Activated CD4-positive, alpha-beta T cell treated with anti-CD3 and anti-CD28 coated beads, Interleukin-2, amount 50 U/mL, for 24 hours (primary cell): ENCODE measurements at regions not wholly inside any gene's neighbourhood (a gene's known extent, or its start where the extent isn't known, plus 50 kb on each side); places are given as distances from the start of the nearest gene placed in this dataset.
"Not testable (repeated sequence)": the region's sequence is repeated elsewhere in the genome, so short reads cannot be mapped to it uniquely, and the experiment has no call there.

ENCODE experiments used
- DNase-seq, 2 donors: peaks; one replicate each; pipeline ENCODE4 v3.0.0-alpha.2; 2020; ENCODE audit warnings: low read depth in 1 of 2, low spot score in 1 of 2

DNA sequence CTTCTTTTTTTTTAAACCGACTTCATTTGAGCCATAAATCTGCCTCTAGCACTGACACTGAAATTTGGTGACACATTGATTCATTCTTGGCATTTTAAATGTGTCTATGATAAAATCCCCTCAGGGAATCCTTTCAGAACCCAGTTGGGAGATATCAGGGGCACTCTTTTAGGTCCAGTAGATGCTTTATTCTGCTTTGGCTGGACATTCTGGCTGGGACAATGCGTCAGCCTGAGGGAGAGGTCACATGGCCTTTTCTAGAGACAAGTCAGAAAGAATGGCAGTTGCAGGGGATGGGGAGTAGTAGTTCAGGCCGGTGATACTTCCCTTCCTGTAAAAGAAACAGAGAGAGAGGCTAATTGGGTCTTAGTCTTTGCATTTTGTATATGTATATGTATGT, 63.1 kb downstream of the TRIM43 start:
- not testable (repeated sequence) for DNase-seq

DNA sequence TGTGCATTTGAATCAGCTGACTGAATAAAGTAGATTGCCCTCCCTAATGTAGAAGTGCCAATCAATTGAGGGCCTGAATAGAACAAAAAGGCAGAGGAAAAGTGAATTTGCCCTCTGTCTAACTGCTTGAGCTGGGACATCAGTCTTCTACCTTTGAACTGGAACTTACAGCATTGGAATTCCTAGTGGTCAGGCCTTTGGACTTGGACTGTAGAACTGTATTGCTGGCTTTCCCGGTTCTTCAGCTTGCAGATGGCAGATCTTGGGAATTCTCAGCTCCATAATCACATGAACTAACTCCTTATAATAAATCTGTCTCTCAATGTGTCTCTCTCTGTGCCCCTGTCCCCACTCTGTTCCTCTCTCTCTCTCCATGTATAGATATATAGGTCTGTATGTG, 64.8 kb downstream of the TRIM43 start:
- not testable (repeated sequence) for DNase-seq

DNA sequence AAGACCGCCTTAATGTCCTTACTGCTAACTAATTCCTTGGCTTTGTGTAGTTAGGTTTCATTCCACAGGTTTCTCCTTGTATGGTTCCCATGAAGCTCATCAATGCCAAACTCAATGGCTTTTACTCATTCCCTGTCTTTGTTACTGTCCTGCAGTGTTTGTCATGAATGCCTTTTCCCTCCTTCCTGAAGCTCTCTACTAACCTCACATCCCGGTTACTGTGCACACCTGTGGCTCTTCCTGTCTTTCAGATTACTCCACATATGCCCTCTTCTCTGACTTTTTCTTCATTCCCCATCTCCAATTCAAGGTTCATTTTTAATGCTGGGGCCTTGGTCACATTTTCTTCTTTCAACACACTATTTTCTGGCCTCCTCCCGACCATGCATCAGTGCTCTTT, 66.1 kb downstream of the TRIM43 start:
- not testable (repeated sequence) for DNase-seq

DNA sequence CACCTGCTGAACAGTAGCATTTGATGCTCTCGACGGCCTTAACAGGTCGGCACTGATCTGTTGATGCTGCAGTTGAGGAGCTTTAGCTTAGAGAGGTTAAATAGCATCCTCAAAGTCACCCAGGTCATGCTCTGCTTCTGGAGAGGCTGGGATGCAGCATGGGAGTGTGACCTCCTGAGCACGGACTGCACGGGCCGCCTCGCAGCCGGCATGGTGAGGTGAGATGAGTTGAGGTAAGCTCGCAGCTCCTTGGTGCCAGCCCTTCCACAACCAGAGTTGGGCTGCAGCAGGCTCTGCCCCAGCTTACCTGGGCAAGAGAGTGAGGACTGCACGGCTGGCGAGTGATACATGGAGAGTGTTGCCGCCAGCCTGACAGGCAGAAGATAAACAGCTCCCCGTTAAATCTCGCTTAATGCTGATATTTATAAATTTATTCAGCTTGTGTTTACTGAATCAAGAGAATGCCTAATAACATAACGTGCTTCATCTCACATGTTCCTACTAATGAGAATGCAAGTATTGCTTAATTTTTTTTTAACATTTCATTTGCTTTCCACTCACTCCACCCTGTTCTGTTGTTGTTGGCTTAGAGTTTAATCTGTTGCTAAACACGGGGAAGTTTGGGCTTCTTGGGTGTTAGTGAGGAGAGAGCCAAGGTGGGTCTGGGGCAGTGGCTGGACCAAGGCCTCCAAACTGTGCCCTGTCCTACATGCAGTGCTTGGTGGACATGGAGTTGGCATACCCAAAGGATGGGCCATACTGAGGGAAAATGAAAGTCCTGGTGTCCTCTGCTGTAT, 69.2 kb downstream of the TRIM43 start:
- not testable (repeated sequence) for DNase-seq

DNA sequence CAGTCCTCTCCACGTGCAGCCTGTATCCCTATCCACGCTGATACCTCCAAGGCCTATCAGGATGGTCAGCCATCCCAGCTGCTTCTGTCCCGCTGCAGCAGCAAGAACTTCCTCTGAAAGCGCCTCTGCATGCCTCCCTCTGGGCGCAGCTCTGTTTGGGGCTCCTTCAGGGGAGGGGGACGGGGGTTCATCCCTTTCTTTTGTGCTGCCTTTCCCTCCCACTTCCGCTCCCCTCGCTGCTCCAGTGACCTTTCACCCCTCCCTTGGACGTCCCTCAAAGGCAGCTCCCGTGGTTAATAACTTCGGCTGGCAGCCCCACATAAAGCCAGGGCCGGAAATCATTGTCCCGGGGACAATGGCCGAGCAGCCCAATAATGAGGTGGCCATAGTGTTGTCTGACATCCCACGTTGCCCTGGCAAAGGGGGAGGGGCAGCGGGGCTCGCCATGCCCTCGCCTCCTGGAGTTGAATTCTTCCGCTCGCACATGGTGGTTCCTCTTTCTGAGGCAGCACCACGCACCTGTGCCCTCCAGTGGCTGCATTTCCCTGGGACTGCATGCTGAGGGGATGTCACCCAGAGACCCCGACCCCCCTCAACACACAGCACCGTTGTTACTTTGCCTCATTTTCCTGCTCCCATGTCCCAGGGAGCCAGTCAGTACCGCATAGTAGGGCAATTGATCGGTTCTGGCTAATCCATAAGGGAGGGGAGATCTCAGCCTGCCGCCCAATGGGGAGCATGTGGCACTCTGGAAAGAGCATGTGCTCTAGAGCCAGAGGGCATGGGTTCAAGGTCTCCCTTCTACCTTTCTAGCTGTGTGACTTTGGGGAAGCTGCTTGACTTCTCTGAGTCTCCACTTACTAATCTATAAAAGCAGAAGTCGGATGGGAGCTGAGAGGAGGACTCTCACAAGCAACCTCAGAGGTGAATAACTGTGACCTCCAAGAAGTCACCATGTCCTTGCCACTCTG, 72.0 kb downstream of the TRIM43 start:
- not testable (repeated sequence) for DNase-seq

DNA sequence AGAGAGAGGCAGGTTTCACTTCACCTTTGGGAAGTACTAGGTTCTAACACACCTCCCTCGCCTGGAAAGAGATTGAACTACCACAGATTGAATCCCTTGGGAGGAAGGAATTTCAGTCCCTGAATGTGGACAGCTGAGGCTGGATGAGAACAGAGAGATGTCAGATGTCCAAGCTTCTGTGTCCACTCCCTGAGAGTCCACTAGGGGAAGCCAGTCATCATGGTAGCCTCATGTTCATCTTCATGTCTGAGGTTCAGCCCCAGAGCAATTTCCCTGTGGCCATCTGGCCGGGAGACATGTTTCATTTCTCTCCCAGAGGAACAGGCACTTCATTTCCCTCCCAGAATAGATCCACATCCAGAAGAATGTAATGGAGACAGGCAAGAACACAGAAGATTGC, 74.8 kb downstream of the TRIM43 start:
- DNase-seq = not testable (repeated sequence)

DNA sequence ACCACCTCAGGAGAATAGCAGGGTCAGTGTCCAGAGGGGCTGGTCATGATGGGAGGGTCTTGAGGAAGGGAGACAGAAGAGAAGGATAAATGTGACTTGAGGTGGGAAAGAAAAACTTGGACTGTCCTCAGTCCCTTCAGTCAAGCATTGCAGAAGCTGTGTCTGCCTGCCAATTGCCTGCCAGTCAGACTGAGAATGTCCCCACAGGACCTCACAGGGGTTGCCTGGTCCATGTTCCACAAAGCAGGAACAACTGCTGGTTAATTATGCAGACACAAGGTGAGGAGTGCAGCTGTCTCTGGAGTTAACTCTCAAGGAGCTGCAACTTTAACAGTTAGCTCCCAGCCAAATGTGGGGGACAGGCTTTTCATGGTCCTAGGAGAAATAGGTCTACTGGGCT, 75.7 kb downstream of the TRIM43 start:
- no peak for DNase-seq

DNA sequence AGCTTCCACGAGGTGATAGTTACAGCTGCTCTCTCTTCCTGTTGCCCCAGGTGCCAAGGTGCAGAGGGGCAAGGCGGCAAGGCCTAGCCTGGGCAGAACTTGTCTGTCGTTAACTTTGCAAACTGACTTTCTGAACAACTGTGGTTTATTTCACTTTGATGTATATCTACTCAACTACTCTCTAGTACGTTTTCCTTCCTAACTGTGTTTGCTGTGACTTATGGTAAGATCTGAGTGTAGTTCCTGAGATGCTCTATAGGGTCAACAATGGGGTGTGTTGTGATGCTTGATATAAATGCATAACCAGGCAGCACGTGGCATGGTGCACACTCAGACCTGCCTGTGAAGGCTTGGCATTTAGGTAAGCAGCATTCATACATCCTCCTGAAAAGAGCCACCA, 77.1 kb downstream of the TRIM43 start:
- not testable (repeated sequence) for DNase-seq

DNA sequence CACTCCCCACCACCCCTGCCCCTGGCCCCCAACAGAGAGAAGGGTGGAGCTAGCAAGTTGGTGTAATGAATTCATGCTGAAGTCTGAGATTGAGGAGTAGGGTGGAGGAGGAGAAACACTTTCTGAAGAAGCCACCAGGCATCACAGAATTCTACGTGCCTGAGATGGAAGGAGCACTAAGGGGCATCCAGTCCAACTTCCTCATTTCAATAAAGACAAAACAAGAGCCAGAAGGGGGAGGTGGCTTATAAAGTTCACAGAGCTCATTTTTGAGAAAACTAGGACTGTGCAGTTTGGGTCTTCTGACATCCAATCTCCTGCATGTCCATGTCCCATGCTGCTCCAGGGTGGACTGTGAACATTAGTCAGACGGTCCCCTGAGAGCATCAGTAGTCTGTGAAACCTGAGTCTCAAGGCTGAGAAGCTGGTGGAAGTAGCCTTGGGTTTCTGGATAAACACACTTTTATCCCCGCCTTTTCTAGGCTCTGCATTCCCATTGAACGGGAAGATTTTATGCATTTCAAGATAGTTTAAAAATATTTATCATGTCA, 77.7 kb downstream of the TRIM43 start:
- DNase-seq = no peak

DNA sequence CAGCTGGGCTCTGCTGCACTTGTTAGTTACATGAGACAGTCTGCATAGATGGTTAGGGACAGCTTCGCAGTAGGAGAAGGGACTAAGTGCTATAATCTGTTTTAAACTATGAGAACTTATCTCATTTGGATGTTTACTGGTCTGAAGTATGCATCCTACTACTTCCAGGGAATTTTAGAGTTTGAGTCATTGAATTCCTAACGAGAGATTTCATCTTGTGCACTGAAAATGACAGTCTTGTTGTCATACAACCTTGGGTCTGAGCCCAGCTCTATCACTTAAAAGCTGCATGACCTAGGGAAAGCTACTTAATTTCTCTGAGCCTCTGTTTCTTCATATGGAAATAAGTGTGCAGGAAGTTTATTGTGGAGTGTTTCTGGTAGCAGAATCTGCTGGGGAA, 78.4 kb downstream of the TRIM43 start:
- no peak for DNase-seq

DNA sequence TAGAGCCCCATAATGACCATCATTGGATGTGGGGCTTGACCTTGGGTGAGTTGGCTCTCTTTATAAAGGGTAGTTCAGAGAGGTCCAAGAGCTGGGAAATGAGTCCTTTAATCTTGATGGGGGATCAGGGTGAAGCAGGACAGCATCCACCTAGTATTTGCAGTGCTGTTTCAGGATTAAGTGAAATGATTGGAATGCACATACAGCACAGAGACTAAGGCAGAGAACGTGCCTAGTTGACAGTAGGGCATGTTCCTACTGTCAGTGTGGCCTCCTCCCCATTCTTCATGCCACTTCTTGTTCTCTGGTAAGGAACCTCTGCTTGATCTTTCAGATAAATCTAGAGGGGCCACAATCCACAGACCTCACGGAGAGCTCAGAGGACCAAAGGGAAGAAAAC, 78.9 kb downstream of the TRIM43 start:
- no peak for DNase-seq

DNA sequence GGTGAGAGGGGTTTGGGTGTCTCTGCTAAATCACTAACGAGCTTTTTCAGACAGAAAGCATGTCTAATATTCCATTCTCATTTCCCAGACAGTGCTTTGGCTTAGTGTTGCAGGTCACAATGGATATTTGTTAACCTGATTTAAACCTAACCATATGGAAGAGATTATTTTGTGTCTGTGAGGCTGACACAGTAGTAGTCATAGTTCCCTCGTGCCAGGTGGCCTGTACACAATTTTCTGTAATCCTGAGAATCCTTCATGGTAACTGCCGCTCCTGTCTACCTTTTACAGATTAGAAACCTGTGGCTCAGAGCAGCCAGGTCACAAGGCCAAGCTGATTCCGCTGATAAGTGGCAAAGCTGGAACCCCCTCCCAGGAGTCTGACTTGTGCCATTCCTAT, 79.4 kb downstream of the TRIM43 start:
- DNase-seq = not testable (repeated sequence)

DNA sequence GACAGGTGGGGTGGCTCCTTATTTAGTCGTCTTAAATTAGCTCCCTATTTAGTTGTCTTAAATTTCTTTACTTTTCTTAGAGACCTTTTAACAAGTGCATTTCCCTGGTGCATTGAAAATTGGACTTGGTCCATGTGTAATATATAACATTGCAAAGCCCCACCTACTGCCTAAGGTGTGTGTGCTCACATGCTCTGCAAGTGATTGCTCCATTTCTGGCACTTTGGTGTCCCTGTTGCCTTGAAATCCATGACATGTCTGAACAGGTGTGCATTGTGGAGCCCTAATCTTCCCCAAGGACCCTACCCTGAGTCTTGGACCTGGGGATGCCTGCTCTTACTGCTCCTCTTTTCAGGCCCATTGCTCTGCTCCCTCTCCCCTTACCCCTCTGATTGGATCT, 80.2 kb downstream of the TRIM43 start:
- not testable (repeated sequence) for DNase-seq

DNA sequence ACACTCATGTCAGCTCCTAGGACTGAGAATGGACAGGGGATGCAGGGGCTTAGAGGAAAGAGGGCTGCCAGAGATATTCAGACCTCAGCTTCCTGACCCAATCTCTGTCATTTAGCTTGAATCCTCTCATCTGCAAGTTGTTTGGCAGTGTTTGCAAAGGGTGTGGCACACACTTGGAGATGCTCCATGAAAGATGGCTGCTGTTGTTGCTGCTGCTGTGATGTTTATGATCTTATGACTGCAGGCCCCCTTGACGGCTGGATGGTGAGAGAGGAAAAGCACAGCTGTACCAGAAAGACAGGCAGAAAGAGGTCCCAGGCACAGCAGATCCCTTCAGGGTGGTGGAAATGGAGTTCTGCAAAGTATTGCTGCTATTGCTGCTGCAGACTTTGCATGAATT, 80.7 kb downstream of the TRIM43 start:
- DNase-seq = not testable (repeated sequence)

DNA sequence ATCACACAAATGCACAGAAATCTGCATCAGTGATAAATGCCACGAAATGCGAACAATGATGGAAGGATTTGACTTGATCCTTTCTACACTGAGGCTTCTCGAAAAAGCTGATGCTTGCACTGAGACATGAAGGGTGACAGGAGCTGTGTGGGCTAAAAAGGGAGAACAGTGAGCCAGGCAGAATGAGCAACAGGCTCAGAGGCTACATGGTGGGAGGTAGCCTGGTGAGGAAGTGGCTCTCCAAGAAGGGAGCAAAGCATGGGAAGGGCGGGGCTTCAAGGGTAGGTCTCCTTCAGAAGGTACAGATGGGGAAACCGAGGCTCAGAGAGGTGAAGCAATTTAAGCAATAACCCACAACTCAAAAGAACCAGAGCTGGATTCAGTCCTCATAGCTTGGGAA, 82.4 kb downstream of the TRIM43 start:
- DNase-seq = no peak

DNA sequence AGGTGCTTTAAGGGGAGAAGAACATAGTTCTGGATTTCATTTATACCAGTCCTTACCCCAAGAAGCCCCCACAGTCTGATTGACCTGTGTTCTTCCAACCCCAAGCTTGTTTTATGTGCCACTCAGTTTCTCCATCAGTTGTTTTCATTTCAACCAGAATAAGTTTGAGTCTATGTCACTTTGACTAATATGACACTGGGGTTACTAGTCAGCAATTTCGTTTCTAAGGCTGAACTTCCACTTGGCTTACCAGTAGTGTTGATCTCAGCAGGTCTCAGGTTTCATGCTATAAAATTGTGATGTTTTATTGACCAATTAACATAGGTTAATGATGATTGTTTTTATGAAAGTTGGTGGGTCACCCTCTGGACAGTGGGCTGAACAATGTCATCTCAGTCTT, 84.8 kb downstream of the TRIM43 start:
- not testable (repeated sequence) for DNase-seq

DNA sequence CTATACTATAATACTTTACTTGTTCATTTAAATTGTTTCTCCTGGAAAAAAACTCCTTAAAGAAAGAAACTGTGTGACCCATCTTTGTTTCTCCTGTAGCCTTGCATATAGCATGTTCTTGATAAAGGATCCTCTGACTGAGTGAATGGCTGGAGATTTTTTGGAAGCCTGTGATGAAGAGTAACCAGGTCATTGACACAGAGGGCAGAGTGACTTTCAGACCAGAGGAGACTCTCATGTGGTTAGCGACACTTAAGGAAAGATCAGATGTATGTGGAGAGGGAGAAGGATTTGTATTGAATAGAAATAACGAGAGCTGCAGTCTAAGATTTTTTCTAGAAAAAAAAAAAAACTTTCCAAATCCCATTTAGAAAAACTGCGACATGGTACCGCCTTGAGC, 85.5 kb downstream of the TRIM43 start:
- no peak for DNase-seq

DNA sequence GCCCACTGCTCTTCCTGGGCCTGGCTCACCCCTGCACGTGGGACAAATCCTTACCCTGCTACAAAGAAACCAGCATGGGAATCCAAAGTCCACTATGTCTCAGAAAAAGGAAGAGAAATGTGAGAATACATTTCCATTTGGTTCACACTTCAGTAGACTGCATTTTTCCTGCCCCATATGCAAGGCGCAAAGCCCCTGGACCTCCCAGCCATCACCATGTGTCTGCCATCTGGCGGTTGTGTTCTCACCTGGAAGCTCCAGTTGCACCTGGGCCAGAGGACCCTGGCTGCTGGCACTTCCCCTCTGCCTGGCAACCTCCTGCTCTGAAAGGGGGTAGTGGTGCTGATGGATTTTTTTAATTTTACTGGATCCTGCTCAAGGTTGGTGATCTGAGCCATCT, 86.0 kb downstream of the TRIM43 start:
- not testable (repeated sequence) for DNase-seq

DNA sequence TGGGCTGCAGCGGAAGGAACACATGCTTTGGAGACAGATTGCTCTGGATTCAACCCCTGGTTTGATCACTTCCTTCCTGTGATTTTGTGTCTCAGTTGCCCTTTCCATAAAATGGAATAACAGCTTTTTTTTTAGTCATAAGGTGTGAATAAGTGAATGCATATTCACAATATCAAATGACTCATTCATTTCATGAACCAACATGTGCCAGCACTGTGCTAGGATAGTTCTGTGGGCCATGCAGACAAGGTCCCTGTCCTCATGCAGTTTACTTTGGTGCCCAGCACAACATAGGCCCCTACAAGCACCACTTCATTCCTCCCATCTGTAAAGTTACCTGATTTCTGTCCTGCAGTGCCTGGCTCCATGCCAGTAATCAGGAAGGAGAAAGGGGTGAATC, 89.4 kb downstream of the TRIM43 start:
- DNase-seq = not testable (repeated sequence)

DNA sequence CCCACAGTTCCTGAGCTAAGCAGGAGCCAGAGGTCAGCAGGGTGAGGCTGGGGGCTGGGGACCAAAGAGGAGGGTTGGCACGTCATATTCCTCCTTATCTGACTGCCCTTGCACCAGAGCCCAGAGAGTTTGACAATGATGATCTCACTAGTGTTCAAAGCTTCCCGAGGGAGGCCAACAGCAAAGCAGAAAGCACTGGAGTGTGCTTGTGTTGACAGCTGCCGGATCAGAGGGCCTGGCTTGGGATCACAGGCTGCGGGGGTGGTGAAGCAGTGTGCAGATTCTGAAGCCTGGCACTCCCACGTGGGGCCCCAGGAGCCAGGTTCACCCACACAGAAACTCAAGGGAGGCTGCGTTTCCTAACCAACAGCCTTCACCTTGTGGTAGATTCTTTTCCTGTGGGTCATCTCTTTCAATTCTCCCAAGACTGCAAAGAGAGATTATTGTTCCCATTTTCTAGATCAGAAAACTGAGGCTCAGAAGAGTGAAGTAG, 89.8 kb downstream of the TRIM43 start:
- not testable (repeated sequence) for DNase-seq

DNA sequence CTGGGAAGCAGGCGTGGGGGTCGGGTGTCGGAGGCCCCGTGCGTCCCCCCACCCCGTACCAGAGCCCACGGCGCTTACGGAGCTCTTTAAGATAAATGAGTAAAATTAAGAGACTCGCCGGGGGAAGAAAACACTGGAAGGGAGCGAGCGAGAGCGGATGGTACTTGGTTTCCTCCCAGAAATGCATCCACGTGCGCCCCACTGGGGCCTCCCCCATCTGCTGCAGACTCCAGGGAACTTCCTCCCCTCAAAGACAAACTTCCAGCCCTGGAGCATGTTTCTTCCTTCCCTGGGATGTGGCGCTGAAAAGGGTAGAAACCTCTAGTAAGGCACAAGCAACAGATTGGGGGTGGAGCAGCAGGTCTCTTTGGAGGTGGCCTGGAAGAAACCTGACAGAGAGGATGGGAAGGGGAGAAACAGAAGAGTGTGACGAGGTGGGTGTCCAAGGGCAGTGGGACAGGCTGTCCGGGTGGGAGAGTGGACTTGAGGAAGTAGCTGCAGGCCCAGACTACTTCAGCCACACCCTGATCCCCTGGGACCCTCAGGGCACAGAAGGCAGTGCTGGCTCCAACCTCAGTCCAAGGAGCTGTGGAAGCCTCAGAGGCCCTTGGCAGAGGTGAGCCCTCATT, 91.2 kb downstream of the TRIM43 start:
- not testable (repeated sequence) for DNase-seq
